ENCODE measurements at regions not wholly inside any gene's neighbourhood (a gene's known extent, or its start where the extent isn't known, plus 50 kb on each side); places are given as distances from the start of the nearest gene placed in this dataset.

DNA sequence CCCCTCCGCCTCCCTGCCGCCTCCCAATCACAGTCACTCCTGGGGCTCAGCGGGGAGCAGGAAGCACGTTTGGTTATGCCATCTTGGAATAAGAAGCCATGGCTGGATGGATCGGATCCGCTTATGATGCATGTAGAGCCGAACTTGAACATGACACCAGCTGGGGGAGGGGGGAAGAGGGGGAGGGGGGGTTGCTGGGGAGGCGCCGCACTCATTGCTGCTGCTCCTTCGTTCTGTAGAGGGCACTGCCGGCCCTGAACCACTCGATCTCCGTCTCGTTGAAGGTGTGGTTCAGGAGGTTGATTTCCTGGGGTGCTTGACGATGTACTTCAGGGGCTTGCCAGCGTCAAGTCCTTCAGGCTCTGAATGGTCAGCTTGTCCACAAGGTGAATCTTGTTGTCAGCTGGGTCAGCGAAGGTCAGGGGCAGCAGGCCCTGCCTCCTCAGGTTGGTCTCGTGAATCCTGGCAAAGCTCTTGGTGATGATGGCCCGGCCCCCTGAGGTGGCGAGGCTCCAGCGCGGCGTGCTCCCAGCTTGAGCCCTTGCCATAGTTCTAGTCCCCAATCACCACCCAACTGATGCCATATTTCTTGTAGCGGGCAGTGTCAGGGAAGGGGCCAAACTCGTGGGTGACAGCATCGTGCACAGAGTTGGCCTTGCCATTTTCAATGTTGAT, 476.9 kb upstream of the ISX start:
- no peak overlapping the region for H3K27ac ChIP-seq (ENCODE audit: low read length in 2 of 2)
- Mint-ChIP-seq H3K27me3 (no peaks in the 10 kb centered on the region), H3K9me3 (ENCODE audit: insufficient read depth) (no peaks in the 10 kb centered on the region), H3K4me1 (no peaks in the 10 kb centered on the region), H3K4me3 (no peak overlapping the region), H3K27ac (no peak overlapping the region)
- no peak overlapping the region for H3K4me3 ChIP-seq (ENCODE audit: control extremely low read depth in 1 of 5, extremely low read depth in 1 of 5, insufficient read depth in 1 of 5, low read depth in 2 of 5, low read length in 4 of 5)
- ATAC-seq (ENCODE audit: low read depth) (no peak), DNase-seq (no peak)
- no peaks in the 10 kb centered on the region for H3K27me3 ChIP-seq (replicated peaks in 1 of 4; ENCODE audit: control extremely low read depth in 1 of 4, control insufficient read depth in 3 of 4, insufficient read depth in 4 of 4, low read length in 3 of 4)
- ChIA-PET CTCF (interaction anchor here (0.6 kb wide), 1 partner anchor 88 kb away, joined by 3 read pairs; no protein-coding TSS in a partner anchor), POLR2A (no interaction called here)
- no peaks in the 10 kb centered on the region for H4K20me1 ChIP-seq (ENCODE audit: control insufficient read depth, insufficient read depth, low read length, poor library complexity, severe bottlenecking)
- H2AFZ ChIP-seq (ENCODE audit: insufficient read depth, low read depth, low read length, poor library complexity, severe bottlenecking): no peak overlapping the region
- no peak overlapping the region for H3K9ac ChIP-seq (ENCODE audit: low read length)
- no peak overlapping the region for H3K4me2 ChIP-seq (replicated peaks; ENCODE audit: low read depth, low read length, poor library complexity, severe bottlenecking)
- intact Hi-C loops (cut with micrococcal nuclease): no loop called here
- 89% methylated on average over 11 of the region's 26 CpGs for WGBS (ENCODE audit: insufficient coverage)
- H3K79me2 ChIP-seq (ENCODE audit: control insufficient read depth, insufficient read depth, low read length): no peaks in the 10 kb centered on the region
- TF ChIP-seq EZH2 (IDR thresholded peaks at IDR 0.05; ENCODE audit: borderline replicate concordance, insufficient read depth, low read depth, low read length, poor library complexity, severe bottlenecking): no peak
- no peak for TF ChIP-seq CTCF (IDR thresholded peaks at IDR 0.05)
- H3K4me1 ChIP-seq (ENCODE audit: control insufficient read depth in 2 of 2, insufficient read depth in 2 of 2, low read length in 2 of 2): no peaks in the 10 kb centered on the region
- no peaks in the 10 kb centered on the region for H3K36me3 ChIP-seq (replicated peaks in 1 of 2; ENCODE audit: control extremely low read depth in 1 of 2, control insufficient read depth in 1 of 2, extremely low read depth in 1 of 2, insufficient read depth in 2 of 2, low read length in 1 of 2)
- H3K9me3 ChIP-seq (ENCODE audit: control extremely low read depth in 1 of 3, control insufficient read depth in 2 of 3, insufficient read depth in 1 of 3, low read length in 2 of 3): peaks cover 0 to 24% (median 0%) of the 10 kb centered on the region in 3 donors

DNA sequence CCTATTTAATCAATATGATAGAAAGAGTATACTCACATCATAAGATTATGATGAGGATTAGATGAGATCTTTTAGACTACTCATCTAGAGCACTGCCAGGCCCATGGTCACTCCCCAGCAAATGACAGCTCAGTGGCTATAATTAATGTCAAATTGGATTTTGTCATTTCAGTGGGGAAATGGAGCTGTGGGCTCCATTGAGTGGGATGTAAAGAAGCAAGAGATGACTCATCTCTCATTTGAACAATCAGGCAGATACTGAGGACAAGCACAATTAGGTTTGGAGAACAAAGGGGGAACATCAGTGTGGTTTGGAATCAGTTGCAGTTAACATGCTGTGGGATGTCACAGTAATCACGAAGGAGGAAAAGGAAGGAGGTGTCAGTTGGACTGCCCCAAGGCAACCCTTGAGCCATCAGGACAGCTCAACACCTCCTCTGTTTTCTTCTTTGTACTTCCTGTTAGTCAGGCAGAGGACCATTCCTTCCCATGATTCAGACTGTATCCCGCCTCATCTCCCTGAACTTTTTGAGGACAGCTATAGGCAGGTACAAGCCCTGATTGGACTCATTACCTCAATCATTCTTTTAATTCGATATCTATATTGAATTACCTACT, 473.7 kb upstream of the ISX start:
- no peak overlapping the region for H3K4me3 Mint-ChIP-seq
- TF ChIP-seq EZH2 (IDR thresholded peaks at IDR 0.05; ENCODE audit: borderline replicate concordance, insufficient read depth, low read depth, low read length, poor library complexity, severe bottlenecking) (no peak), CTCF (IDR thresholded peaks at IDR 0.05) (no peak)
- 67% methylated on average over 1 of the region's 3 CpGs for WGBS (ENCODE audit: insufficient coverage)
- H3K4me1 Mint-ChIP-seq: no peaks in the 10 kb centered on the region
- H2AFZ ChIP-seq (ENCODE audit: insufficient read depth, low read depth, low read length, poor library complexity, severe bottlenecking): no peak overlapping the region
- H3K36me3 ChIP-seq (replicated peaks in 1 of 2; ENCODE audit: control extremely low read depth in 1 of 2, control insufficient read depth in 1 of 2, extremely low read depth in 1 of 2, insufficient read depth in 2 of 2, low read length in 1 of 2): no peaks in the 10 kb centered on the region
- POLR2A ChIA-PET: no interaction called here
- peaks cover 3% of the 10 kb centered on the region for H3K9me3 Mint-ChIP-seq (ENCODE audit: insufficient read depth)
- no peaks in the 10 kb centered on the region for H3K27me3 Mint-ChIP-seq
- DNase-seq: no peak
- H3K4me2 ChIP-seq (replicated peaks; ENCODE audit: low read depth, low read length, poor library complexity, severe bottlenecking): no peak overlapping the region
- H3K9ac ChIP-seq (ENCODE audit: low read length): no peak overlapping the region
- H4K20me1 ChIP-seq (ENCODE audit: control insufficient read depth, insufficient read depth, low read length, poor library complexity, severe bottlenecking): no peaks in the 10 kb centered on the region
- no peak overlapping the region for H3K27ac ChIP-seq (ENCODE audit: low read length in 2 of 2)
- ATAC-seq (ENCODE audit: low read depth): no peak
- intact Hi-C loops (cut with micrococcal nuclease): no loop called here
- H3K27ac Mint-ChIP-seq: no peak overlapping the region
- no peaks in the 10 kb centered on the region for H3K79me2 ChIP-seq (ENCODE audit: control insufficient read depth, insufficient read depth, low read length)
- H3K27me3 ChIP-seq (replicated peaks in 1 of 4; ENCODE audit: control extremely low read depth in 1 of 4, control insufficient read depth in 3 of 4, insufficient read depth in 4 of 4, low read length in 3 of 4): no peaks in the 10 kb centered on the region
- H3K4me1 ChIP-seq (ENCODE audit: control insufficient read depth in 2 of 2, insufficient read depth in 2 of 2, low read length in 2 of 2): no peaks in the 10 kb centered on the region
- CTCF ChIA-PET: no interaction called here
- no peak overlapping the region for H3K4me3 ChIP-seq (ENCODE audit: control extremely low read depth in 1 of 5, extremely low read depth in 1 of 5, insufficient read depth in 1 of 5, low read depth in 2 of 5, low read length in 4 of 5)
- peaks cover 0 to 24% (median 0%) of the 10 kb centered on the region in 3 donors for H3K9me3 ChIP-seq (ENCODE audit: control extremely low read depth in 1 of 3, control insufficient read depth in 2 of 3, insufficient read depth in 1 of 3, low read length in 2 of 3)

Data from B cell (primary cell).